ENCODE measurements at regions not wholly inside any gene's neighbourhood (a gene's known extent, or its start where the extent isn't known, plus 50 kb on each side); places are given as distances from the start of the nearest gene placed in this dataset.

- TF ChIP-seq ZBTB43 (CRISPR knock-in tag; IDR thresholded peaks at IDR 0.05) (no peak), TCF7 (CRISPR knock-in tag; IDR thresholded peaks at IDR 0.05; ENCODE audit: low read depth) (no peak)
Measured at GRCh38 chr15:88716543-88717381, 77.9 kb downstream of the ISG20 start (continued).

GRCh38 chr15:88717382-88718031 lies 78.7 kb downstream of the ISG20 start:
- no peak overlapping the region for H3K27ac Mint-ChIP-seq
- TF ChIP-seq TP53 (CRISPR knock-in tag; IDR thresholded peaks at IDR 0.05) (no peak), USF1 (CRISPR knock-in tag; IDR thresholded peaks at IDR 0.05) (no peak), CREB1 (CRISPR knock-in tag; IDR thresholded peaks at IDR 0.05) (no peak), PREB (CRISPR knock-in tag; IDR thresholded peaks at IDR 0.05; ENCODE audit: borderline replicate concordance) (no peak), SMAD3 (CRISPR knock-in tag; IDR thresholded peaks at IDR 0.05; ENCODE audit: borderline replicate concordance) (no peak), JAZF1 (CRISPR knock-in tag; IDR thresholded peaks at IDR 0.05) (no peak), GRHL2 (CRISPR knock-in tag; IDR thresholded peaks at IDR 0.05; ENCODE audit: insufficient replicate concordance, severe bottlenecking) (no peak), SMAD4 (CRISPR knock-in tag; IDR thresholded peaks at IDR 0.05) (no peak), ZNF396 (CRISPR knock-in tag; IDR thresholded peaks at IDR 0.05; ENCODE audit: borderline replicate concordance) (no peak), MAX (CRISPR knock-in tag; IDR thresholded peaks at IDR 0.05) (no peak), FOXP4 (CRISPR knock-in tag; IDR thresholded peaks at IDR 0.05) (no peak), ZBTB43 (CRISPR knock-in tag; IDR thresholded peaks at IDR 0.05) (no peak)
- TF ChIP-seq, protein P1, sequence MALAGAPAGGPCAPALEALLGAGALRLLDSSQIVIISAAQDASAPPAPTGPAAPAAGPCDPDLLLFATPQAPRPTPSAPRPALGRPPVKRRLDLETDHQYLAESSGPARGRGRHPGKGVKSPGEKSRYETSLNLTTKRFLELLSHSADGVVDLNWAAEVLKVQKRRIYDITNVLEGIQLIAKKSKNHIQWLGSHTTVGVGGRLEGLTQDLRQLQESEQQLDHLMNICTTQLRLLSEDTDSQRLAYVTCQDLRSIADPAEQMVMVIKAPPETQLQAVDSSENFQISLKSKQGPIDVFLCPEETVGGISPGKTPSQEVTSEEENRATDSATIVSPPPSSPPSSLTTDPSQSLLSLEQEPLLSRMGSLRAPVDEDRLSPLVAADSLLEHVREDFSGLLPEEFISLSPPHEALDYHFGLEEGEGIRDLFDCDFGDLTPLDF (CRISPR knock-in tag; IDR thresholded peaks at IDR 0.05) = no peak
- ATAC-seq = peak; percentile 43

More at GRCh38 chr15:88717382-88718031, 78.7 kb downstream of the ISG20 start:
- ChIA-PET CTCF (no interaction called here), POLR2A (no interaction called here)
- H3K9me3 Mint-ChIP-seq = no peaks in the 10 kb centered on the region
- H3K4me1 Mint-ChIP-seq = peaks cover 5% of the 10 kb centered on the region
- no peak overlapping the region for H3K4me3 Mint-ChIP-seq
- DNase-seq (ENCODE audit: low spot score) = no peak
- no peaks in the 10 kb centered on the region for H3K36me3 Mint-ChIP-seq
- no peaks in the 10 kb centered on the region; the same call in 1 of the 2 replicates for H3K27me3 Mint-ChIP-seq (ENCODE audit: low read depth)

Measured in WTC11 (cell line).